ENCODE measurements at regions not wholly inside any gene's neighbourhood (a gene's known extent, or its start where the extent isn't known, plus 50 kb on each side); places are given as distances from the start of the nearest gene placed in this dataset.

DNA sequence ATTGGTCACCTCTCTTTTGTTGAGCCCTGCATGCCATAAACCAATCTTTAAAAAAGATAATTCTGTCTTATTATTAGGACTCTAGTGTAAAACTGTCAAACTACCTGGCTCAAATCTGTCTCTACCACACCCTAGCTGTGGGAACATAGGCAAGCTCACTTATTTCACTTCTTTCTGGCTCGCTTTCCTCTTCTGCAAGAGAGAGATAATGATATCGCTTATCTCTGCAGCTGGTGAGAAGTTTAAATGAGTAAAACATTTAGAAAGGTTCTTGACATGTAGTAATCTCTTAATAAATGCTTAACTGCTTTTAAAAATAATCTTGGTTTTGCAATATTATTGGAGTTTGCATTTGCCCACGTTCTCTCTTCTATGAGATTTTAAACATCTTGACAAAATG lies 1109.2 kb downstream of the RAPGEF2 start:
- FAIRE-seq (no peak), DNase-seq (ENCODE audit: low read depth in 1 of 2, low spot score in 2 of 2) (no peak)
- POLR2A ChIA-PET (ENCODE audit: partially characterized antibody): no interaction called here
- no peak overlapping the region for H2AK5ac ChIP-seq (ENCODE audit: low read depth, low read length)
- no peak overlapping the region for H3K4me3 ChIP-seq (ENCODE audit: extremely low read depth in 1 of 4, insufficient read depth in 2 of 4, low read depth in 3 of 4, low read length in 4 of 4)
- H3K56ac ChIP-seq (replicated peaks; ENCODE audit: insufficient read length, low read depth, low read length): no peak overlapping the region
- 96% methylated on average over 3 of the region's 3 CpGs; no CpG with 5 or more reads in 1 of the 2 experiments for WGBS, 2 experiments (ENCODE audit: extremely low coverage in 1 of 2, insufficient coverage in 1 of 2, insufficient read length in 1 of 2, insufficient replicate concordance in 2 of 2, low coverage in 1 of 2, low lambda C conversion rate in 2 of 2, missing lambda C conversion rate in 1 of 2)
- H3K36me3 ChIP-seq (ENCODE audit: control insufficient read depth in 2 of 4, insufficient read depth in 4 of 4, low read length in 3 of 4): no peaks in the 10 kb centered on the region
- H2AFZ ChIP-seq (ENCODE audit: low read length): no peak overlapping the region
- H3K27me3 ChIP-seq (replicated peaks in 1 of 4; ENCODE audit: control insufficient read depth in 3 of 4, extremely low read depth in 1 of 4, insufficient read depth in 3 of 4, low read length in 3 of 4): no peaks in the 10 kb centered on the region
- H4K91ac ChIP-seq (replicated peaks; ENCODE audit: insufficient read length, low read length): no peak overlapping the region
- no peak overlapping the region for H2BK15ac ChIP-seq (ENCODE audit: low read length)
- no peak overlapping the region for H3K4me2 ChIP-seq (ENCODE audit: insufficient read depth in 1 of 2, low read depth in 2 of 2, low read length in 2 of 2)
- H3K4ac ChIP-seq (replicated peaks; ENCODE audit: insufficient read length, low read depth, low read length): no peak overlapping the region
- no peak overlapping the region for H3K23ac ChIP-seq (ENCODE audit: insufficient read length)
- H3K18ac ChIP-seq (ENCODE audit: extremely low read depth, low read length): no peak overlapping the region
- H4K5ac ChIP-seq (ENCODE audit: insufficient read length, low read depth, low read length): no peak overlapping the region
- CTCF ChIA-PET (ENCODE audit: partially characterized antibody): interaction anchor here (0.6 kb wide), 1 partner anchor 665 kb away, joined by 3 read pairs; no protein-coding TSS in a partner anchor
- H2BK120ac ChIP-seq (replicated peaks; ENCODE audit: low read depth, low read length): no peak overlapping the region
- no peak overlapping the region for H3K27ac ChIP-seq (ENCODE audit: low read depth, low read length)
- no peaks in the 10 kb centered on the region for H4K20me1 ChIP-seq (replicated peaks in 1 of 2; ENCODE audit: control insufficient read depth in 1 of 2, insufficient read depth in 2 of 2, low read length in 2 of 2)
- H3K14ac ChIP-seq (ENCODE audit: insufficient read length): no peak overlapping the region
- H3K9ac ChIP-seq (replicated peaks in 1 of 4; ENCODE audit: extremely low read depth in 1 of 4, low read depth in 3 of 4, low read length in 3 of 4): no peak overlapping the region
- no peaks in the 10 kb centered on the region for H3K79me2 ChIP-seq (ENCODE audit: control insufficient read depth in 1 of 2, insufficient read depth in 2 of 2, low read length in 2 of 2)
- no peaks in the 10 kb centered on the region for H3K23me2 ChIP-seq (ENCODE audit: low read depth, low read length)
- no peaks in the 10 kb centered on the region for H3K4me1 ChIP-seq (replicated peaks in 1 of 4; ENCODE audit: control insufficient read depth in 3 of 4, insufficient read depth in 4 of 4, low read length in 3 of 4)
- H3K79me1 ChIP-seq (ENCODE audit: low read depth, low read length): no peaks in the 10 kb centered on the region
- H3K9me3 ChIP-seq (ENCODE audit: insufficient read depth in 2 of 2, low read depth in 1 of 2, low read length in 1 of 2): no peaks in the 10 kb centered on the region
- H4K8ac ChIP-seq (ENCODE audit: extremely low read depth, insufficient read depth, low read length): no peak overlapping the region
- H2BK20ac ChIP-seq (ENCODE audit: low read length): no peak overlapping the region
- H2BK5ac ChIP-seq (ENCODE audit: low read depth, low read length): no peak overlapping the region
- H2BK12ac ChIP-seq (ENCODE audit: low read depth, low read length): no peak overlapping the region
- TF ChIP-seq HDAC2 (IDR thresholded peaks at IDR 0.05; ENCODE audit: borderline replicate concordance in 1 of 2, low read depth in 2 of 2, low read length in 2 of 2) (no peak), ASH2L (IDR thresholded peaks at IDR 0.05; ENCODE audit: low read length) (no peak), TCF12 (IDR thresholded peaks at IDR 0.05; ENCODE audit: low read depth, low read length) (no peak), KDM1A (IDR thresholded peaks at IDR 0.05; ENCODE audit: borderline replicate concordance, low read length) (no peak), BCL11A (IDR thresholded peaks at IDR 0.05; ENCODE audit: low read depth in 2 of 2, low read length in 2 of 2) (no peak), SIRT6 (IDR thresholded peaks at IDR 0.05; ENCODE audit: low read length) (no peak), CEBPB (IDR thresholded peaks at IDR 0.05; ENCODE audit: low read depth, low read length) (no peak), EGR1 (IDR thresholded peaks at IDR 0.05; ENCODE audit: borderline replicate concordance, low read depth, low read length) (no peak), CTBP2 (IDR thresholded peaks at IDR 0.05; ENCODE audit: borderline replicate concordance, insufficient read depth, insufficient read length, low read length) (no peak), JUN (IDR thresholded peaks at IDR 0.05; ENCODE audit: low read depth, low read length) (no peak)
- TF ChIP-seq, protein P1, sequence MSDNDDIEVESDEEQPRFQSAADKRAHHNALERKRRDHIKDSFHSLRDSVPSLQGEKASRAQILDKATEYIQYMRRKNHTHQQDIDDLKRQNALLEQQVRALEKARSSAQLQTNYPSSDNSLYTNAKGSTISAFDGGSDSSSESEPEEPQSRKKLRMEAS (IDR thresholded peaks at IDR 0.05): no peak
- TF ChIP-seq, protein P2, sequence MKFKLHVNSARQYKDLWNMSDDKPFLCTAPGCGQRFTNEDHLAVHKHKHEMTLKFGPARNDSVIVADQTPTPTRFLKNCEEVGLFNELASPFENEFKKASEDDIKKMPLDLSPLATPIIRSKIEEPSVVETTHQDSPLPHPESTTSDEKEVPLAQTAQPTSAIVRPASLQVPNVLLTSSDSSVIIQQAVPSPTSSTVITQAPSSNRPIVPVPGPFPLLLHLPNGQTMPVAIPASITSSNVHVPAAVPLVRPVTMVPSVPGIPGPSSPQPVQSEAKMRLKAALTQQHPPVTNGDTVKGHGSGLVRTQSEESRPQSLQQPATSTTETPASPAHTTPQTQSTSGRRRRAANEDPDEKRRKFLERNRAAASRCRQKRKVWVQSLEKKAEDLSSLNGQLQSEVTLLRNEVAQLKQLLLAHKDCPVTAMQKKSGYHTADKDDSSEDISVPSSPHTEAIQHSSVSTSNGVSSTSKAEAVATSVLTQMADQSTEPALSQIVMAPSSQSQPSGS (IDR thresholded peaks at IDR 0.05; ENCODE audit: low read length): no peak
- TF ChIP-seq, protein P3, sequence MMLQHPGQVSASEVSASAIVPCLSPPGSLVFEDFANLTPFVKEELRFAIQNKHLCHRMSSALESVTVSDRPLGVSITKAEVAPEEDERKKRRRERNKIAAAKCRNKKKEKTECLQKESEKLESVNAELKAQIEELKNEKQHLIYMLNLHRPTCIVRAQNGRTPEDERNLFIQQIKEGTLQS (IDR thresholded peaks at IDR 0.05; ENCODE audit: insufficient read depth, low read depth, low read length): no peak

Measured in H1 (cell line).